NCI-H748 (cell line): ENCODE measurements at regions not wholly inside any gene's neighbourhood (a gene's known extent, or its start where the extent isn't known, plus 50 kb on each side); places are given as distances from the start of the nearest gene placed in this dataset.
"Not testable (repeated sequence)": the region's sequence is repeated elsewhere in the genome, so short reads cannot be mapped to it uniquely, and the experiment has no call there.

Experiments used
- DNase-seq: peaks from one replicate; lab custom pipeline; 2025; ENCODE audit not compliant: unreplicated experiment; lab: John Stamatoyannopoulos, UW

GRCh38 chr6:121593011-121593641 is 157.7 kb downstream of the GJA1 start:
- peak; percentile 76 for DNase-seq

- DNase-seq, result no peak
Measured at GRCh38 chr6:121594053-121594452, 158.6 kb downstream of the GJA1 start.

- no peak for DNase-seq
Measured at GRCh38 chr6:121595646-121596045, 160.2 kb downstream of the GJA1 start.

GRCh38 chr6:121596441-121596840 is 161.0 kb downstream of the GJA1 start:
- DNase-seq, result no peak

DNA sequence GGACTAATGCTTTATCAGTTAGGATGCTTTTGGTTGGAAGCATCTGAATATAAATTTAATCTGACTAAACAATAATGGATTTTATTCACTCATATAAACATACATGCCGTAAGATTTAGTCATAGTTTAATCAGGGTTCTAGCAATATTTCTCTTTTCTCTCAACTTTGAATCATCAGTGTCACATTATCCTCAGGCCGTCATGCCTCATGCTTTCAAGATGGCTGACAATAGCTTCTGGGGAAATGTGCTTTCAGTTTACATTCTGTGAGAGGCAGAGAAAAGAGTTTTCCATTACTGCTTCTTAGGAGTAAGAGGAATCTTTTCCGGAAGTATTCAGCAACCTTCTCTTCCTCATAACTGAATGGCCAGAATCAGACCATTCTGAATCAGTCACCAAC is 162.2 kb downstream of the GJA1 start:
- DNase-seq, result no peak

GRCh38 chr6:121599331-121599730 is 163.9 kb downstream of the GJA1 start:
- not testable (repeated sequence) for DNase-seq

- no peak for DNase-seq
Measured at GRCh38 chr6:121600389-121601168, 165.1 kb downstream of the GJA1 start.

DNA sequence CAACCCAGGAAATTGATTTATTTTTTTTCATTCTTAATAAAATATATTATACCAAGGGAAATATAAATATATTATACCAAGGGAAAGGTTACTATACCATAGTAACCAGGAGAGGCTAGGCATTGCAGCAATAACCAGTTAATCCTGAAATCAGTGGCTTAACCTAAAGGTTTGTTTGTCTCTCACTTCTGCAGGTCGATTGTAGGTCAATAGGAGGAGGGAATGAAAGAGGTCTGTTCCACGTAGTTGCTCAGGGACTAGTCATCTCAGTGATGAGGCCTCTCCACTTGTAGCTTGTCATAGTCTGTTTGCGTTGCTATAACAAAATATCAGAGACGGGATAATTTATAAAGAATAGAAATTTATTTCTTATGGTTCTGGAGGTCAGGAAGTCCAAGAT is 168.0 kb downstream of the GJA1 start:
- DNase-seq, result no peak

GRCh38 chr6:121607721-121608120 is 172.3 kb downstream of the GJA1 start:
- DNase-seq, result no peak

DNA sequence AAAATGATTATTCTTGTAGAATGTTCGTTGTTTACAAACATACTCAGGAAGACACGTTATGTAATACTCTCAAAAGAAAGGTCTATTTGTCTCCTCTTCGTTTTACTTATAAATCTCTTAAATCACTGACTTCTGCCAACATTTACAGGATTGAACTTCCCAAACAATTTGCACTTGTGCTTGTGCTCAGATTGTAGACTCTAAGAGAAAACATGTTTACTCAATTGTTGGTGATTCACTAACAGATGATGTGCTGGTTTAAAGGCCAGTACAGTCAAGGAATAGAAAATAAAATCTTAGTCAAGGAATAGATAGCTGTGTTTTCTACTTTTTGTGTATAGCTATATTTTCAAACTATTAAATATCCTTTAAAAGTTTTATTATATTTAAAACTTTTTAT is 172.8 kb downstream of the GJA1 start:
- no peak for DNase-seq

DNA sequence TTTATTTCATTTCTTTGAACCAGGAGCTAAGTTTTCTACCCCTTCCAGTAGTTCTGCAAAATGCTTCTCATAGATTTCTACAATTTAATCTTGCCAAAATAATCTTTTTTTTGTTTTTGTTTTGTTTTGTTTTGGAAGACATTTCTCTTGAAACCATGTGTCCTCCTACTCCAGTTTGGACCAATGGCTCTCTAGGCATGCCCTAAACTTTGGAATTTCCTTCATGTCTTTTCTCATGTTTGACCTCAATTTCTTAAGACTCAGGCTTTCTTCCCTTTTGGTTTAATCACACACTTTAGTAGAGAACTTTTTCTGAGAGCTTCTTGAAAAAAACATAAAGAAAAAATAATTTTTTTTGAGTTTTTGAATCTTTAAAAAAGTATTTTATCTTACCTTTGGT is 173.8 kb downstream of the GJA1 start:
- DNase-seq, result no peak

DNA sequence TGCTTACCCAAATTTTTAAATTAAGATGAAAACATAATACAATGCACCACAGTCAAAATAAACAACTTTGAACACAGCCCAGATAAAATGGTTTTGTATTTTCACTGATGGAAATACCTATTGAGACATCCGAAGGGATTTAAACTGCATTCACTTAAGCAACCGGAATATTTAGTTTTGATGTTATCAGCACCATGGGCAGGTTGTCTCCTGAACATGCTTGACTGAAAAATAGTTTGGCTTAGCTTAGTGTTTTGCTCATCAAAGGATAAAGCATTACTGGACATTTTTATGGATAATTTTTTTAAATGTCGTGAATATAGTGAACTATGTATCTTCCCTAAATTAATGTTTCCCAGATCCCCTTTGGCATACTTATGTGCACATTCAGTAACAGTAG is 177.5 kb downstream of the GJA1 start:
- DNase-seq, result no peak

- DNase-seq, result no peak
Measured at GRCh38 chr6:121614115-121614514, 178.7 kb downstream of the GJA1 start.

- no peak for DNase-seq
Measured at GRCh38 chr6:121615493-121615892, 180.0 kb downstream of the GJA1 start.

DNA sequence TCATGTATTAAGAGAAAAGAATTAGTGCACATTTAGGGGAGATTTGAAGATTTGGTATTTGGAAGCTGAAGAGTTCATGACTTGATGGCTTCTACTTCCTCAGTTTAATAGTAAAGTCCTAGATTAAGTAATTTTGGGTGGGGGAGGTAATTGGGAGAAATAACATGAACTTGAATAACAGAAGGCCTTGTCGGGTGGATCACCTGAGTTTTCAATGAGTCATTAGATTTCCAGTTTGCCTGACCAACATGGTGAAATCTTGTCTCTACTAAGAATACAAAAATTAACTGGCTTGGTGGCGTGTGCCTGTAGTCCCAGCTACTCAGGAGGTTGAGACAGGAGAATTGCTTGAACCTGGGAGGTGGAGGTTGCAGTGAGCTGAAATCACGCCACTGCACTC is 181.0 kb downstream of the GJA1 start:
- DNase-seq, result no peak

DNA sequence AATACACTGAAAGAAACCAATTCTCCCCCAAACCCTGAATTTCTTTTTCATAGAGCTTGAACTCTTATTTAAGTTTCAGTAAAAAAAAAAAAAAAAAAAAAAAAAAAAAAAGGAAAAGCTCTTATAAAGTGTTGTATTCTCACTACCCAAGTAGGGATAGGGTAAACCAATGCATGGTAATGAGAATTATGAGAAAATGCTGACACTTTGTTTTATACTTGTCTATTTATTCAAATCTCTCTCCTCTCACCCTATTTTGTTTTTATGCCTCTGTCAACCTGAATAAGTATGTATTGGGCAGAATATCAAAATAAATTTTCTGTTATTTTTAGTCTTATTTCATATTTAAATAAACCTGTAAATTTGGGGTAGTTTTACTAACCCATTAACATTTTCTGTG is 181.9 kb downstream of the GJA1 start:
- DNase-seq, result no peak

DNA sequence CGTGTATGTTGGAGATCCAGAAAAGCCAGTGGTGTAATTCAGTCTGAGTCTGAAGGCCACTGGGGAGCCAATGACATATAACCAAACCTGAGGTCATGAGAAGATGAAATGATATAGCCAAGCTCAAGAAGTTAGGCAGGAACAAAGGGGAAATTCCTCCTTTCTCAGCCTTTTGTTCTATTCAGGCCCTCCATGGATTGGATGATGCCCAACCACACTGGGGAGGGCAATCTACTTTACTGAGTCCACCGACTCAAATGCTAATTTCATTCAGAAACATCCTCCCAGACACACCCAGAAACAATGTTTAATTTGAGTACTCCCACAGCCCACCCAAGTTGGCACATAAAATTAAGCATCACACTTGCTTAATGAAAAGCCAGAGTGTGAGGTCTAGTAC is 183.6 kb downstream of the GJA1 start:
- DNase-seq, result no peak

GRCh38 chr6:121619987-121620740 is 184.7 kb downstream of the GJA1 start:
- no peak for DNase-seq

DNA sequence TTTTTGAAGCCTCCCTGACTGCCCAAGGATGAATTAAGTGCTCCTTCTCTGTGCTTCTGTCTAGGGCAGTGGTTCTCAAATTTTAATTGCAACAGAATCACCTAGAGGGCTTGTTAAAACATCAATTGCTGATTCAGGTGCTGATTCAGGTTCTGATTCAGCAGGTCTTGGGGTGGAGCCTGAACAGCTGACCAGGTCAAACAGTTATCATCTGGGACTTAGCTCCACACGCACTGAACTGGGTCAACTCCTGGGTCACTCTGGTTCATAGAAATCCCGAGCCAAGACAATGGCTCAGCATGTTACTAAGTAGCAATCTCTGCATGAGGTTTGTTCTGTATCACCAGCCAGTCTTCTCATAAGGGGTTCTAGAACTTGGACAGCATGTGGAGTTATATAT is 192.3 kb downstream of the GJA1 start:
- no peak for DNase-seq

DNA sequence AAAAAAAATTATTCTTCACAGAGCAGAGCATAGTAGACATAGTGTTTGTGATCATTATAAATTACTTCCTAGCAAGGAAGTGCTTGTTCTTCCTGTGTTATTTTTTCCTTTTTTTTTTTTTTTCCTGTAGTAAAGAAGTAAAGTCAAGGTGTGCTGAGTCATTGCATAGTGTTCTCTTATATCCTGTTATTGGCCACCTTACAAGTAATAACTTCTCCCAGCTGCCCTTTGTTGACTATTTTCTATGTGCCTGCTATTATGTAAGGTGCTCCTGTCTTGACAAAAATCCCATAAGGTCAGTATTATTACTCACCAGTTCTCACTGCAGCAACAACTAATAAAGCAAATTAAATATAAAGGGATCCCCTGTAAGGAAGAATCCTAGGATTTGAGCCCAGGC is 195.3 kb downstream of the GJA1 start:
- DNase-seq, result no peak

GRCh38 chr6:121631752-121632151 is 196.3 kb downstream of the GJA1 start:
- DNase-seq, result not testable (repeated sequence)

DNA sequence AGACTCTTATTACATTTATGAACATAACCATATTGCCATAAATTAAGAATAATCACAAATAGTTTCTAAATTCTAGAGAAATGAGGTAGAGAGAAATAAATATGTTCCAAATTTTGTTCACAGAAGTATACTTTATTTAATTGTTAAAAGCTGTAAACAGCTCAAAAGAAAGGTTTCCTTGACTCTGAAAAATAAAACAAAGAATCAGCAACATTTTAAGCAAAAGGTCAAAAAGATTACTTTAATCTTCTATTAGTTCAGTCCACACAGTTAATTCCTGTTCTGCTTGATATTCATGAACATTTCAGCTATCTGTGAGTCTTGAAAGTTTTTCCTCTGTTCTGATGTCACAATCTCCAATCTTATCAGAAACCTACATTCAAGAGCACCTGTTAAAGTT is 197.9 kb downstream of the GJA1 start:
- DNase-seq, result no peak
